ENCODE measurements at regions not wholly inside any gene's neighbourhood (a gene's known extent, or its start where the extent isn't known, plus 50 kb on each side); places are given as distances from the start of the nearest gene placed in this dataset.

- no peak for DNase-seq
Observed at GRCh38 chr1:168782559-168783116, 53.6 kb upstream of the DPT start.

GRCh38 chr1:168783458-168784210 lies 54.6 kb upstream of the DPT start:
- DNase-seq = no peak

GRCh38 chr1:168786476-168787330 lies 57.7 kb upstream of the DPT start:
- DNase-seq = no peak

- DNase-seq = no peak
Observed at GRCh38 chr1:168788258-168788657, 59.3 kb upstream of the DPT start.

- DNase-seq = no peak
Observed at GRCh38 chr1:168789501-168789900, 60.5 kb upstream of the DPT start.

- no peak for DNase-seq
Observed at GRCh38 chr1:168792142-168792541, 63.1 kb upstream of the DPT start.

GRCh38 chr1:168792592-168793125 lies 63.7 kb upstream of the DPT start:
- DNase-seq = no peak

- DNase-seq = no peak
Observed at GRCh38 chr1:168794057-168794456, 65.1 kb upstream of the DPT start.

- no peak for DNase-seq
Observed at GRCh38 chr1:168795681-168796080, 66.7 kb upstream of the DPT start.

- DNase-seq = no peak
Observed at GRCh38 chr1:168799927-168800605, 71.1 kb upstream of the DPT start.

- DNase-seq = no peak
Observed at GRCh38 chr1:168801032-168801745, 72.2 kb upstream of the DPT start.

GRCh38 chr1:168803806-168804510 lies 75.0 kb upstream of the DPT start:
- DNase-seq = no peak

- no peak for DNase-seq
Observed at GRCh38 chr1:168806952-168807351, 77.9 kb upstream of the DPT start.

- DNase-seq = no peak
Observed at GRCh38 chr1:168811176-168811575, 82.2 kb upstream of the DPT start.

- no peak for DNase-seq
Observed at GRCh38 chr1:168819668-168820067, 90.7 kb upstream of the DPT start.

GRCh38 chr1:168821434-168821833 lies 92.4 kb upstream of the DPT start:
- DNase-seq = no peak

- no peak for DNase-seq
Observed at GRCh38 chr1:168822911-168823310, 93.9 kb upstream of the DPT start.

- DNase-seq = no peak
Observed at GRCh38 chr1:168823988-168824387, 95.0 kb upstream of the DPT start.

GRCh38 chr1:168824418-168825065 lies 95.5 kb upstream of the DPT start:
- DNase-seq = no peak

- DNase-seq = no peak
Observed at GRCh38 chr1:168825129-168825528, 96.1 kb upstream of the DPT start.

GRCh38 chr1:168825820-168826219 lies 96.8 kb upstream of the DPT start:
- DNase-seq = no peak
